ENCODE measurements at regions not wholly inside any gene's neighbourhood (a gene's known extent, or its start where the extent isn't known, plus 50 kb on each side); places are given as distances from the start of the nearest gene placed in this dataset.

DNA sequence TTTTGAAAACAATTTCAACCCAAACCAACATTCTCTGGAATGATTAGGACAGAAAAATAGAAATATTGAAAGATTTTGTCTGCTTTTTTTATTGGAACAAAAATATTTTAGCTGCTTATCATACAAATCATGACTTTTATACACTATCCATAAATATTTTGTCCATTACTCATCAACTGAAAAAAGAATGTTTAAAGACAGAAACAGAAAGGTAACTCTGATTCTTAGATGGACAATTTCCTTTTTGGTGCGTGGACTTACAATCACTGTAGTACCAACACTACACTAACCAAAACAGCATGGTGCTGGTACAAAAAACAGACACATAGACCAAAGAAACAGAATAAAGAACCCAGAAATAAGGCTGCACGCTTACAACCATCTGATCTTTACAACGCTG, 582.8 kb upstream of the CCDC54 start:
- 81 to 95% methylated on average over 3 of the region's 3 CpGs for WGBS, 2 donors (ENCODE audit: low coverage in 1 of 2)
- in situ Hi-C loops (cut with MboI; ENCODE audit: low pct_ligation_motif_present in 1 of 4, low pct_unique_long_range_greater_than_20kb in 1 of 4, low sequenced_read_pairs in 3 of 4), result no loop called here
- no peak overlapping the region for H3K4me3 ChIP-seq
- no peaks in the 10 kb centered on the region for H3K36me3 ChIP-seq
- DNase-seq, result no peak
- no peak for TF ChIP-seq POLR2A (IDR thresholded peaks at IDR 0.05)
- TF ChIP-seq, protein P1, sequence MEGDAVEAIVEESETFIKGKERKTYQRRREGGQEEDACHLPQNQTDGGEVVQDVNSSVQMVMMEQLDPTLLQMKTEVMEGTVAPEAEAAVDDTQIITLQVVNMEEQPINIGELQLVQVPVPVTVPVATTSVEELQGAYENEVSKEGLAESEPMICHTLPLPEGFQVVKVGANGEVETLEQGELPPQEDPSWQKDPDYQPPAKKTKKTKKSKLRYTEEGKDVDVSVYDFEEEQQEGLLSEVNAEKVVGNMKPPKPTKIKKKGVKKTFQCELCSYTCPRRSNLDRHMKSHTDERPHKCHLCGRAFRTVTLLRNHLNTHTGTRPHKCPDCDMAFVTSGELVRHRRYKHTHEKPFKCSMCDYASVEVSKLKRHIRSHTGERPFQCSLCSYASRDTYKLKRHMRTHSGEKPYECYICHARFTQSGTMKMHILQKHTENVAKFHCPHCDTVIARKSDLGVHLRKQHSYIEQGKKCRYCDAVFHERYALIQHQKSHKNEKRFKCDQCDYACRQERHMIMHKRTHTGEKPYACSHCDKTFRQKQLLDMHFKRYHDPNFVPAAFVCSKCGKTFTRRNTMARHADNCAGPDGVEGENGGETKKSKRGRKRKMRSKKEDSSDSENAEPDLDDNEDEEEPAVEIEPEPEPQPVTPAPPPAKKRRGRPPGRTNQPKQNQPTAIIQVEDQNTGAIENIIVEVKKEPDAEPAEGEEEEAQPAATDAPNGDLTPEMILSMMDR (IDR thresholded peaks at IDR 0.05), result no peak
- TF ChIP-seq POLR2AphosphoS5 (IDR thresholded peaks at IDR 0.05), result no peak
- TF ChIP-seq EP300 (IDR thresholded peaks at IDR 0.05; ENCODE audit: low read depth), result no peak
- H3K27me3 ChIP-seq, result no peaks in the 10 kb centered on the region
- intact Hi-C loops (cut with DNase I; ENCODE audit: low total_unique reads), result no loop called here
- H3K4me1 ChIP-seq, result no peaks in the 10 kb centered on the region
- peaks cover 0 to 6% of the 10 kb centered on the region in 2 donors for H3K9me3 ChIP-seq
- H3K27ac ChIP-seq, result no peak overlapping the region

GRCh38 chr3:106795553-106795952, 581.7 kb upstream of the CCDC54 start:
- Histone ChIP-seq H3K4me1 (no peaks in the 10 kb centered on the region), H3K27ac (no peak overlapping the region), H3K4me3 (no peak overlapping the region), H3K36me3 (no peaks in the 10 kb centered on the region), H3K9me3 (peaks cover 0 to 6% of the 10 kb centered on the region in 2 donors), H3K27me3 (no peaks in the 10 kb centered on the region)
- DNase-seq, result no peak
- TF ChIP-seq POLR2AphosphoS5 (IDR thresholded peaks at IDR 0.05), result no peak
- no peak for TF ChIP-seq POLR2A (IDR thresholded peaks at IDR 0.05)
- TF ChIP-seq, protein P1 (IDR thresholded peaks at IDR 0.05), result no peak
- no peak for TF ChIP-seq EP300 (IDR thresholded peaks at IDR 0.05; ENCODE audit: low read depth)
- intact Hi-C loops (cut with DNase I; ENCODE audit: low total_unique reads), result no loop called here
- WGBS, 2 donors (ENCODE audit: low coverage in 1 of 2), result 47 to 82% methylated on average over 1 of the region's 1 CpG
- in situ Hi-C loops (cut with MboI; ENCODE audit: low pct_ligation_motif_present in 1 of 4, low pct_unique_long_range_greater_than_20kb in 1 of 4, low sequenced_read_pairs in 3 of 4), result no loop called here

DNA sequence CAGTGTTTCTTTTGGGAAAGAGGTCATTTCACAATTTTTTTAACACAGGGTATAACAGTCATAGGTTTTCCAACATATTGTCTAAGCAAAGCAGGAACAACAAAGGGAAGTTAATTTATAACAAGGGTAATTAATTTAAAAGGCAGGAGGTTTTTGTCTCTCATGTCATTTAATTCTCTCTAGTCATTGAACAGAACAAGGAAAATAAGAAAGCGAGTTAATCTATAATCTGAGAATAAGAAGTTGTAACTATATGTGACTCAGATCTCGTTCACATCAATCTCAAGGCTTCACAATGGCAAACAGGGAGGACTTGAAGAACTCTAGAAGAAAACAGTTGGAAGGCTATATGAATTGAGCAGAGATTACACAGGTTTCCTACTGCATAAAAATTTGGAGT, 579.8 kb upstream of the CCDC54 start:
- Histone ChIP-seq H3K4me3 (no peak overlapping the region), H3K27ac (no peak overlapping the region), H3K27me3 (no peaks in the 10 kb centered on the region), H3K4me1 (no peaks in the 10 kb centered on the region), H3K9me3 (peaks cover 0 to 6% of the 10 kb centered on the region in 2 donors), H3K36me3 (no peaks in the 10 kb centered on the region)
- WGBS, 2 donors (ENCODE audit: low coverage in 1 of 2), result 65 to 84% methylated on average over 2 of the region's 2 CpGs
- TF ChIP-seq POLR2A (IDR thresholded peaks at IDR 0.05) (no peak), EP300 (IDR thresholded peaks at IDR 0.05; ENCODE audit: low read depth) (no peak), POLR2AphosphoS5 (IDR thresholded peaks at IDR 0.05) (no peak)
- TF ChIP-seq, protein P1 (IDR thresholded peaks at IDR 0.05), result no peak
- intact Hi-C loops (cut with DNase I; ENCODE audit: low total_unique reads) (no loop called here), in situ Hi-C loops (cut with MboI; ENCODE audit: low pct_ligation_motif_present in 1 of 4, low pct_unique_long_range_greater_than_20kb in 1 of 4, low sequenced_read_pairs in 3 of 4) (no loop called here)
- DNase-seq, result no peak

- intact Hi-C loops (cut with DNase I; ENCODE audit: low total_unique reads) (no loop called here), in situ Hi-C loops (cut with MboI; ENCODE audit: low pct_ligation_motif_present in 1 of 4, low pct_unique_long_range_greater_than_20kb in 1 of 4, low sequenced_read_pairs in 3 of 4) (no loop called here)
- Histone ChIP-seq H3K36me3 (no peaks in the 10 kb centered on the region), H3K27me3 (no peaks in the 10 kb centered on the region), H3K9me3 (no peaks in the 10 kb centered on the region), H3K27ac (no peak overlapping the region), H3K4me1 (no peaks in the 10 kb centered on the region), H3K4me3 (no peak overlapping the region)
- TF ChIP-seq POLR2AphosphoS5 (IDR thresholded peaks at IDR 0.05) (no peak), POLR2A (IDR thresholded peaks at IDR 0.05) (no peak), EP300 (IDR thresholded peaks at IDR 0.05; ENCODE audit: low read depth) (no peak)
- TF ChIP-seq, protein P1 (IDR thresholded peaks at IDR 0.05), result no peak
- 69 to 75% methylated on average over 1 of the region's 1 CpG for WGBS, 2 donors (ENCODE audit: low coverage in 1 of 2)
- DNase-seq, result no peak
Measured at GRCh38 chr3:106805625-106806024, 571.6 kb upstream of the CCDC54 start.

Data from transverse colon (tissue), 4 donors.